GM23338 (cell line): ENCODE measurements at regions not wholly inside any gene's neighbourhood (a gene's known extent, or its start where the extent isn't known, plus 50 kb on each side); places are given as distances from the start of the nearest gene placed in this dataset.

Experiments used
- EZH2 ChIP-seq: fragments of 200-600 bp; sonication (generic); IDR thresholded peaks from one replicate; pipeline ENCODE4 v1.8.0; 2017; ENCODE audit warnings: antibody characterized with exemption, mild to moderate bottlenecking, low read depth; ENCODE audit not compliant: unreplicated experiment
- TF ChIP-seq, protein P1 (sequence below), 2 experiments: fragments of 200-600 bp in 1 of 2; sonication (generic) in 1 of 2; conservative IDR thresholded peaks; 2 replicates each; pipeline versions ENCODE4 v1.5.1 to v1.6.1; 2016 to 2017; ENCODE audit warnings: antibody characterized with exemption in 2 of 2, low read depth in 2 of 2, mild to moderate bottlenecking in 2 of 2, moderate library complexity in 1 of 2

DNA sequence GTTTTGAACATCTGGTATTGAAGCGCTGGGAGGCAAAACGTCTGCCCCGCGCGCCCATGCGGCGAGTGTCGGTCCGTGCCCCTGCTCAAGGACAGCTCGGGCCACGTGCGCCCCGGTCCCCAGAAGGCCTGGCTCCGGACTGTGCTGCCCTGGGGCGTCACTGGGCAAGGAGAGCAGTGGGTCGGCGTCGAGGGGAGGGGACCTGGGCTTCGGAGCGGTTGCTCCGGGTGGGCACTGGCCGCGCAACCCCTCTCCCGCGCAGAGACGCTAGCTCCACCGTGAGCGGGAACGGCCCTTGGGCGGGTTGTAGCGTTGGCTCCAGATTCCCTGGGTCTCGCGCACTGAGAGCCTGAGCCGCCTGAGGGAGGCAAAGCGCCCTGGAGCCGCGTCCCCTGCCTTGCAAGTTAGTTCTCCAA, 304.2 kb upstream of the HSFY2 start:
- TF ChIP-seq, protein P1, sequence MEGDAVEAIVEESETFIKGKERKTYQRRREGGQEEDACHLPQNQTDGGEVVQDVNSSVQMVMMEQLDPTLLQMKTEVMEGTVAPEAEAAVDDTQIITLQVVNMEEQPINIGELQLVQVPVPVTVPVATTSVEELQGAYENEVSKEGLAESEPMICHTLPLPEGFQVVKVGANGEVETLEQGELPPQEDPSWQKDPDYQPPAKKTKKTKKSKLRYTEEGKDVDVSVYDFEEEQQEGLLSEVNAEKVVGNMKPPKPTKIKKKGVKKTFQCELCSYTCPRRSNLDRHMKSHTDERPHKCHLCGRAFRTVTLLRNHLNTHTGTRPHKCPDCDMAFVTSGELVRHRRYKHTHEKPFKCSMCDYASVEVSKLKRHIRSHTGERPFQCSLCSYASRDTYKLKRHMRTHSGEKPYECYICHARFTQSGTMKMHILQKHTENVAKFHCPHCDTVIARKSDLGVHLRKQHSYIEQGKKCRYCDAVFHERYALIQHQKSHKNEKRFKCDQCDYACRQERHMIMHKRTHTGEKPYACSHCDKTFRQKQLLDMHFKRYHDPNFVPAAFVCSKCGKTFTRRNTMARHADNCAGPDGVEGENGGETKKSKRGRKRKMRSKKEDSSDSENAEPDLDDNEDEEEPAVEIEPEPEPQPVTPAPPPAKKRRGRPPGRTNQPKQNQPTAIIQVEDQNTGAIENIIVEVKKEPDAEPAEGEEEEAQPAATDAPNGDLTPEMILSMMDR (conservative IDR thresholded peaks at IDR 0.05; ENCODE audit: low read depth in 2 of 2), result no peak
- no peak for TF ChIP-seq EZH2
